Neural progenitor cell (in vitro differentiated cells): ENCODE measurements at regions not wholly inside any gene's neighbourhood (a gene's known extent, or its start where the extent isn't known, plus 50 kb on each side); places are given as distances from the start of the nearest gene placed in this dataset.

ENCODE experiments used
- DNase-seq: peaks from one replicate; pipeline ENCODE4 v3.0.0-alpha.2; 2016; ENCODE audit warnings: low spot score
- H2AFZ ChIP-seq: fragments of 200-600 bp; sonication (generic); replicated peaks from 2 replicates; pipeline ENCODE4 v1.6.1; 2016; ENCODE audit warnings: antibody characterized with exemption
- H3F3A ChIP-seq: fragments of 200-600 bp; sonication (generic); 2 replicates; pipeline ENCODE4 v1.6.1; 2016; ENCODE audit warnings: antibody characterized with exemption, low read depth
- H3K27ac ChIP-seq: fragments of 200-600 bp; sonication (generic); 2 replicates; pipeline ENCODE4 v1.5.1; 2016; ENCODE audit warnings: mild to moderate bottlenecking
- H3K27me3 ChIP-seq: fragments of 200-600 bp; sonication (generic); 2 replicates; pipeline ENCODE4 v1.6.1; 2016; ENCODE audit warnings: mild to moderate bottlenecking, moderate library complexity
- H3K36me3 ChIP-seq: fragments of 200-600 bp; sonication (generic); 2 replicates; pipeline ENCODE4 v1.5.1; 2016
- H3K4me1 ChIP-seq: fragments of 200-600 bp; sonication (generic); 2 replicates; pipeline ENCODE4 v1.6.1; 2016; ENCODE audit warnings: mixed run types
- H3K4me2 ChIP-seq: fragments of 200-600 bp; sonication (generic); 2 replicates; pipeline ENCODE4 v1.6.1; 2016
- H3K4me3 ChIP-seq: fragments of 200-600 bp; sonication (generic); 2 replicates; pipeline ENCODE4 v1.5.1; 2016
- H3K79me2 ChIP-seq: fragments of 200-600 bp; sonication (generic); 2 replicates; pipeline ENCODE4 v1.6.1; 2016; ENCODE audit warnings: low read depth
- H3K9ac ChIP-seq: fragments of 200-600 bp; sonication (generic); 2 replicates; pipeline ENCODE4 v1.6.1; 2016
- H3K9me3 ChIP-seq: fragments of 200-600 bp; sonication (generic); 2 replicates; pipeline ENCODE4 v1.5.1; 2016; ENCODE audit warnings: low read depth
- H4K20me1 ChIP-seq: fragments of 200-600 bp; sonication (generic); 2 replicates; pipeline ENCODE4 v1.6.1; 2016; ENCODE audit warnings: low read depth
- H3K27ac Mint-ChIP-seq: 3 replicates; pipeline ENCODE4 v1.8.0; 2021; ENCODE audit warnings: mixed read lengths
- H3K27me3 Mint-ChIP-seq: 2 replicates; pipeline ENCODE4 v1.8.0; 2022; ENCODE audit warnings: low read depth, mild to moderate bottlenecking, inconsistent platforms, moderate library complexity, mixed read lengths; ENCODE audit not compliant: insufficient read depth
- H3K36me3 Mint-ChIP-seq: 3 replicates; pipeline ENCODE4 v1.8.0; 2021; ENCODE audit warnings: mixed read lengths
- H3K4me1 Mint-ChIP-seq: 3 replicates; pipeline ENCODE4 v1.8.0; 2021; ENCODE audit warnings: mixed read lengths
- H3K4me3 Mint-ChIP-seq: 3 replicates; pipeline ENCODE4 v1.8.0; 2021; ENCODE audit warnings: mild to moderate bottlenecking, moderate library complexity, mixed read lengths
- H3K9me3 Mint-ChIP-seq: 3 replicates; pipeline ENCODE4 v1.8.0; 2020; ENCODE audit warnings: mixed read lengths
- EZH2 ChIP-seq: fragments of 200-600 bp; sonication (generic); IDR thresholded peaks from 2 replicates; pipeline ENCODE4 v1.6.1; 2017; ENCODE audit warnings: antibody characterized with exemption, mild to moderate bottlenecking, moderate library complexity
- EZH2phosphoT487 ChIP-seq: fragments of 200-600 bp; sonication (generic); IDR thresholded peaks from 2 replicates; pipeline ENCODE4 v1.6.1; 2017; ENCODE audit warnings: antibody characterized with exemption
- TF ChIP-seq, protein P1 (sequence below): fragments of 200-600 bp; sonication (generic); IDR thresholded peaks from 2 replicates; pipeline ENCODE4 v1.5.1; 2017; ENCODE audit warnings: antibody characterized with exemption, mild to moderate bottlenecking

GRCh38 chr16:51383909-51384308 is 232.8 kb upstream of the SALL1 start:
- Mint-ChIP-seq H3K27me3 (peaks cover 8% of the 10 kb centered on the region), H3K27ac (no peak overlapping the region), H3K4me3 (no peak overlapping the region), H3K4me1 (peaks cover 22% of the 10 kb centered on the region), H3K36me3 (no peaks in the 10 kb centered on the region), H3K9me3 (peaks cover 1% of the 10 kb centered on the region)
- H3F3A ChIP-seq, result peaks cover 16% of the 10 kb centered on the region
- no peak overlapping the region for H2AFZ ChIP-seq
- H3K36me3 ChIP-seq, result no peaks in the 10 kb centered on the region
- no peak overlapping the region for H3K9ac ChIP-seq
- H3K79me2 ChIP-seq, result no peaks in the 10 kb centered on the region
- H3K4me1 ChIP-seq, result peaks cover 32% of the 10 kb centered on the region
- H3K27ac ChIP-seq, result no peak overlapping the region
- H4K20me1 ChIP-seq, result no peaks in the 10 kb centered on the region
- no peaks in the 10 kb centered on the region for H3K27me3 ChIP-seq
- no peak for TF ChIP-seq EZH2phosphoT487
- TF ChIP-seq EZH2, result no peak
- TF ChIP-seq, protein P1, sequence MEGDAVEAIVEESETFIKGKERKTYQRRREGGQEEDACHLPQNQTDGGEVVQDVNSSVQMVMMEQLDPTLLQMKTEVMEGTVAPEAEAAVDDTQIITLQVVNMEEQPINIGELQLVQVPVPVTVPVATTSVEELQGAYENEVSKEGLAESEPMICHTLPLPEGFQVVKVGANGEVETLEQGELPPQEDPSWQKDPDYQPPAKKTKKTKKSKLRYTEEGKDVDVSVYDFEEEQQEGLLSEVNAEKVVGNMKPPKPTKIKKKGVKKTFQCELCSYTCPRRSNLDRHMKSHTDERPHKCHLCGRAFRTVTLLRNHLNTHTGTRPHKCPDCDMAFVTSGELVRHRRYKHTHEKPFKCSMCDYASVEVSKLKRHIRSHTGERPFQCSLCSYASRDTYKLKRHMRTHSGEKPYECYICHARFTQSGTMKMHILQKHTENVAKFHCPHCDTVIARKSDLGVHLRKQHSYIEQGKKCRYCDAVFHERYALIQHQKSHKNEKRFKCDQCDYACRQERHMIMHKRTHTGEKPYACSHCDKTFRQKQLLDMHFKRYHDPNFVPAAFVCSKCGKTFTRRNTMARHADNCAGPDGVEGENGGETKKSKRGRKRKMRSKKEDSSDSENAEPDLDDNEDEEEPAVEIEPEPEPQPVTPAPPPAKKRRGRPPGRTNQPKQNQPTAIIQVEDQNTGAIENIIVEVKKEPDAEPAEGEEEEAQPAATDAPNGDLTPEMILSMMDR, result no peak
- no peaks in the 10 kb centered on the region for H3K9me3 ChIP-seq
- no peak overlapping the region for H3K4me2 ChIP-seq
- no peak for DNase-seq
- H3K4me3 ChIP-seq, result no peak overlapping the region

GRCh38 chr16:51382940-51383339 is 231.9 kb upstream of the SALL1 start:
- no peak overlapping the region for H3K9ac ChIP-seq
- no peaks in the 10 kb centered on the region for H4K20me1 ChIP-seq
- no peak overlapping the region for H2AFZ ChIP-seq
- DNase-seq, result no peak
- H3K4me1 ChIP-seq, result peaks cover 31% of the 10 kb centered on the region
- Mint-ChIP-seq H3K27me3 (peaks cover 5% of the 10 kb centered on the region), H3K4me3 (no peak overlapping the region), H3K4me1 (peaks cover 16% of the 10 kb centered on the region), H3K9me3 (no peaks in the 10 kb centered on the region), H3K27ac (no peak overlapping the region), H3K36me3 (no peaks in the 10 kb centered on the region)
- TF ChIP-seq, protein P1, result no peak
- TF ChIP-seq EZH2, result no peak
- TF ChIP-seq EZH2phosphoT487, result no peak
- no peaks in the 10 kb centered on the region for H3K79me2 ChIP-seq
- H3K9me3 ChIP-seq, result no peaks in the 10 kb centered on the region
- H3K36me3 ChIP-seq, result no peaks in the 10 kb centered on the region
- no peak overlapping the region for H3K4me3 ChIP-seq
- H3F3A ChIP-seq, result peaks cover 9% of the 10 kb centered on the region
- no peaks in the 10 kb centered on the region for H3K27me3 ChIP-seq
- no peak overlapping the region for H3K4me2 ChIP-seq
- H3K27ac ChIP-seq, result no peak overlapping the region

DNA sequence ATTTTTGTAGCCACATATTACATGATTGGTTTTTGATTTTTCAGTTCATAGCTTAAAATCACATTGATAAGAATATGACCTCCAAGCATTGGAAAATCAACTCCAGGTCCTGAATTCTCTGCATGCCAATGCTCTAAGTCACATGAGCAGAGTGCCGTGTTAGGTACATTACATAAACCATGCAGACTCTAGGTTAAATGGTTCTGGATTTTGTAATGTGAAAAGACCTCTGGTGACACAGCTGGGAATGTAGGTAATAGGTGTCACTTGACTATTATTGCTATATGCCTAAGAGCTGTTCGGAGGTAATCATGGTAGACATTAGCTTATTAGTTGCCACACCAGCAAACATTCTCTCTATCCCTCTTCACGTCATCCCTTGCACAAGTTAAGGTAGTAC is 231.1 kb upstream of the SALL1 start:
- no peak overlapping the region for H3K4me2 ChIP-seq
- H3K4me1 Mint-ChIP-seq, result peaks cover 21% of the 10 kb centered on the region
- H3F3A ChIP-seq, result peaks cover 13% of the 10 kb centered on the region
- H3K9me3 ChIP-seq, result no peaks in the 10 kb centered on the region
- TF ChIP-seq, protein P1, result no peak
- TF ChIP-seq EZH2phosphoT487 (no peak), EZH2 (no peak)
- H3K36me3 Mint-ChIP-seq, result no peaks in the 10 kb centered on the region
- no peak overlapping the region for H3K9ac ChIP-seq
- no peak overlapping the region for H3K27ac ChIP-seq
- no peaks in the 10 kb centered on the region for H3K27me3 ChIP-seq
- H3K36me3 ChIP-seq, result no peaks in the 10 kb centered on the region
- H3K27ac Mint-ChIP-seq, result no peak overlapping the region
- no peak overlapping the region for H2AFZ ChIP-seq
- H3K4me3 Mint-ChIP-seq, result no peak overlapping the region
- no peaks in the 10 kb centered on the region for H3K9me3 Mint-ChIP-seq
- no peak for DNase-seq
- no peaks in the 10 kb centered on the region for H4K20me1 ChIP-seq
- no peaks in the 10 kb centered on the region for H3K79me2 ChIP-seq
- peaks cover 5% of the 10 kb centered on the region for H3K27me3 Mint-ChIP-seq
- H3K4me1 ChIP-seq, result peaks cover 38% of the 10 kb centered on the region
- no peak overlapping the region for H3K4me3 ChIP-seq
